SK-N-SH (cell line): ENCODE measurements at regions not wholly inside any gene's neighbourhood (a gene's known extent, or its start where the extent isn't known, plus 50 kb on each side); places are given as distances from the start of the nearest gene placed in this dataset.

Source experiments
- CTCF ChIA-PET: fragments of 300-600, 350-600 bp; formaldehyde crosslinking; extraction: SDS; loops from one replicate; lab custom pipeline; 2021; lab: Yijun Ruan, JAX
- POLR2A ChIA-PET: fragments of 350-600 bp; sonication (Branson Sonifier 250); formaldehyde crosslinking; extraction: SDS; loops from one replicate; lab custom pipeline; 2020; ENCODE audit warnings: antibody characterized with exemption, inconsistent platforms; lab: Yijun Ruan, JAX
- DNase-seq: peaks from one replicate; pipeline ENCODE4 v3.0.0; 2012
- H2AFZ ChIP-seq: fragments of 200-600 bp; sonication (generic); 2 replicates; pipeline ENCODE4 v1.8.1; 2016; ENCODE audit warnings: antibody characterized with exemption, mild to moderate bottlenecking, low read depth
- H3F3A ChIP-seq: fragments of 200-600 bp; sonication (generic); replicated peaks from 2 replicates; pipeline ENCODE3; 2016; ENCODE audit warnings: antibody characterized with exemption, mild to moderate bottlenecking; ENCODE audit not compliant: insufficient read depth
- H3K27ac ChIP-seq, 2 experiments: fragments of 200-500 bp in 1 of 2; fragments of 200-600 bp in 1 of 2; sonication (Bioruptor generic) in 1 of 2; sonication (generic), shearing (Covaris generic) in 1 of 2; 2 replicates each; pipeline versions ENCODE4 v1.5.1 to v1.6.1; 2014 to 2016; ENCODE audit warnings: low read depth in 2 of 2, inconsistent platforms in 1 of 2, low read length in 1 of 2, mild to moderate bottlenecking in 1 of 2, mixed read lengths in 1 of 2
- H3K27me3 ChIP-seq: fragments of 200-600 bp; sonication (generic), shearing (Covaris generic); 2 replicates; pipeline ENCODE4 v1.6.1; 2016; ENCODE audit warnings: mixed run types; ENCODE audit not compliant: insufficient read depth
- H3K36me3 ChIP-seq, 2 experiments: fragments of 200-500 bp in 1 of 2; fragments of 200-600 bp in 1 of 2; sonication (Bioruptor generic) in 1 of 2; sonication (generic) in 1 of 2; replicated peaks in 1 of 2; 2 replicates each; pipeline versions ENCODE3 to v1.5.1; 2014 to 2016; ENCODE audit warnings: low read length in 1 of 2, mild to moderate bottlenecking in 1 of 2; ENCODE audit not compliant: insufficient read depth in 2 of 2, control insufficient read depth in 1 of 2
- H3K4me1 ChIP-seq, 2 experiments: fragments of 200-500 bp in 1 of 2; fragments of 200-600 bp in 1 of 2; sonication (Bioruptor generic) in 1 of 2; sonication (generic), shearing (Covaris generic) in 1 of 2; 2 replicates each; pipeline versions ENCODE4 v1.5.1 to v1.6.1; 2014 to 2016; ENCODE audit warnings: low read depth in 1 of 2, low read length in 1 of 2, mixed run types in 1 of 2; ENCODE audit not compliant: insufficient read depth in 2 of 2, control insufficient read depth in 1 of 2
- H3K4me2 ChIP-seq: fragments of 200-600 bp; sonication (generic), shearing (Covaris generic); 2 replicates; pipeline ENCODE4 v1.6.1; 2017; ENCODE audit warnings: mixed run types
- H3K4me3 ChIP-seq, 2 experiments: fragments of 200-500 bp in 1 of 2; fragments of 200-600 bp in 1 of 2; sonication (Bioruptor generic) in 1 of 2; sonication (generic), shearing (Covaris generic) in 1 of 2; 2 replicates each; pipeline versions ENCODE4 v1.5.1 to v1.8.1; 2014 to 2016; ENCODE audit warnings: low read depth in 2 of 2, inconsistent platforms in 1 of 2, low read length in 1 of 2, mild to moderate bottlenecking in 1 of 2, mixed read lengths in 1 of 2, moderate library complexity in 1 of 2
- H3K79me2 ChIP-seq: fragments of 200-600 bp; sonication (generic); 2 replicates; pipeline ENCODE4 v1.8.1; 2017; ENCODE audit warnings: mild to moderate bottlenecking; ENCODE audit not compliant: insufficient read depth
- H3K9ac ChIP-seq: fragments of 200-600 bp; sonication (generic); 2 replicates; pipeline ENCODE4 v1.6.1; 2017; ENCODE audit warnings: mixed run types
- H3K9me2 ChIP-seq: fragments of 200-600 bp; sonication (generic); 2 replicates; pipeline ENCODE4 v1.6.1; 2017; ENCODE audit warnings: mixed run types
- H3K9me3 ChIP-seq: fragments of 200-600 bp; sonication (generic); 2 replicates; pipeline ENCODE4 v1.6.1; 2017; ENCODE audit warnings: mixed run types, mild to moderate bottlenecking, moderate library complexity
- H4K20me1 ChIP-seq: fragments of 200-600 bp; sonication (generic); 2 replicates; pipeline ENCODE4 v1.6.1; 2017; ENCODE audit warnings: mild to moderate bottlenecking, mixed run types; ENCODE audit not compliant: insufficient read depth
- CHD2 ChIP-seq: fragments of 150-350 bp; IDR thresholded peaks from 2 replicates; pipeline ENCODE4 v1.6.1; 2018; ENCODE audit warnings: low read length; ENCODE audit not compliant: partially characterized antibody
- EP300 ChIP-seq, 2 experiments: IDR thresholded peaks; 2 replicates each; pipeline versions ENCODE4 v1.4.0 to v1.6.1; 2012; ENCODE audit warnings: borderline replicate concordance in 1 of 2, low read depth in 1 of 2, low read length in 1 of 2
- IRF3 ChIP-seq: fragments of 150-350 bp; IDR thresholded peaks from 2 replicates; pipeline ENCODE4 v1.6.1; 2016; ENCODE audit warnings: mild to moderate bottlenecking, low read depth, low read length
- JUND ChIP-seq: IDR thresholded peaks from 2 replicates; pipeline ENCODE4 v1.4.0; 2012
- MEF2A ChIP-seq: IDR thresholded peaks from 2 replicates; pipeline ENCODE4 v1.4.0; 2012; ENCODE audit warnings: low read depth, borderline replicate concordance
- NFIC ChIP-seq: IDR thresholded peaks from 2 replicates; pipeline ENCODE4 v1.4.0; 2012; ENCODE audit warnings: borderline replicate concordance
- POLR2AphosphoS5 ChIP-seq: IDR thresholded peaks from 2 replicates; pipeline ENCODE4 v1.6.1; 2012; ENCODE audit warnings: low read depth, low read length
- SIN3A ChIP-seq: IDR thresholded peaks from 2 replicates; pipeline ENCODE4 v1.6.1; 2012; ENCODE audit warnings: low read depth, mild to moderate bottlenecking, low read length, moderate library complexity, borderline replicate concordance
- TEAD4 ChIP-seq: IDR thresholded peaks from 2 replicates; pipeline ENCODE4 v1.4.0; 2012; ENCODE audit warnings: mild to moderate bottlenecking, borderline replicate concordance; ENCODE audit not compliant: insufficient read depth
- WGBS: methylation state at CpG from one replicate; pipeline ENCODE4 v1.1.6; 2017; ENCODE audit warnings: low lambda C conversion rate; 5-methylcytosine and 5-hydroxymethylcytosine counted together
- TF ChIP-seq, protein P1 (sequence below): fragments of 150-350 bp; IDR thresholded peaks from 2 replicates; pipeline ENCODE4 v1.6.1; 2017; ENCODE audit warnings: antibody characterized with exemption, low read length, low read depth, borderline replicate concordance
- TF ChIP-seq, protein P2 (sequence below): IDR thresholded peaks from 2 replicates; pipeline ENCODE4 v1.4.0; 2012; ENCODE audit warnings: low read depth, borderline replicate concordance
- TF ChIP-seq, protein P3 (sequence below): IDR thresholded peaks from 2 replicates; pipeline ENCODE4 v1.6.1; 2012; ENCODE audit warnings: mild to moderate bottlenecking, low read depth, low read length, moderate library complexity

GRCh38 chr12:131372171-131372475 is 338.8 kb upstream of the SFSWAP start:
- Histone ChIP-seq H3K4me2 (no peak overlapping the region), H3K9me2 (no peaks in the 10 kb centered on the region), H3K79me2 (no peaks in the 10 kb centered on the region), H3K4me3 (no peak overlapping the region), H3K27ac (no peak overlapping the region), H4K20me1 (no peaks in the 10 kb centered on the region), H3K4me1 (peaks cover 0 to 44% of the 10 kb centered on the region in 2 experiments; a peak in 1 of 4 replicates), H3K27me3 (no peaks in the 10 kb centered on the region), H2AFZ (no peak overlapping the region), H3F3A (no peaks in the 10 kb centered on the region), H3K9me3 (no peaks in the 10 kb centered on the region), H3K9ac (no peak overlapping the region), H3K36me3 (no peaks in the 10 kb centered on the region)
- TF ChIP-seq EP300 (IDR thresholded peaks at IDR 0.05; ENCODE audit: borderline replicate concordance in 1 of 2, low read depth in 1 of 2, low read length in 1 of 2): no peak
- ChIA-PET POLR2A (no interaction called here), CTCF (interaction anchor here (0.9 kb wide), 1 partner anchor 240 kb away, joined by 3 read pairs; no protein-coding TSS in a partner anchor)
- DNase-seq: no peak
- 47% methylated on average over 7 of the region's 8 CpGs for WGBS

DNA sequence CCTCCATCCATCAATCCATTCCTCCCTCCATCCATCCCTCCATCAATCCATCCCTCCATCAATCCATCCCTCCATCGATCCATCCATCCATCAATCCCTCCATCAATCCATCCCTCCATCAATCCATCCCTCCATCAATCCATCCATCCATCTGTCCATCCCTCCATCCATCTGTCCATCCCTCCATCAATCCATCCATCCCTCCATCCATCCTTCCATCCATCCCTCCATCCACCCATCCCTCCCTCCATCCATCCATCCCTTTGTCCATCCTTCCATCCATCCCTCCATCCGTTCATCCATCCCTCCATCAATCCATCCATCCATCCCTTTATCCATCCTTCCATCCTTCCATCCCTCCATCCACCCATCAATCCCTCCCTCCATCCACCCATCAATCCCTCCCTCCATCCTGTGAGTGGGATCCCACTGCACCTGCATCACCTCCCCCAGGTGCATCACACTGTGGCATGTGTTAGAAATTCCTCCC is 338.1 kb upstream of the SFSWAP start:
- H3K27me3 ChIP-seq: no peaks in the 10 kb centered on the region
- H3K4me1 ChIP-seq: peaks cover 0 to 38% of the 10 kb centered on the region in 2 experiments; a peak in 1 of 4 replicates
- ChIA-PET POLR2A (no interaction called here), CTCF (no interaction called here)
- H3K4me3 ChIP-seq: no peak overlapping the region
- no peak overlapping the region for H2AFZ ChIP-seq
- H3K9me3 ChIP-seq: no peaks in the 10 kb centered on the region
- H3K9ac ChIP-seq: no peak overlapping the region
- no peaks in the 10 kb centered on the region for H3K79me2 ChIP-seq
- no peak overlapping the region for H3K27ac ChIP-seq
- DNase-seq: no peak
- WGBS: 19% methylated on average over 2 of the region's 2 CpGs
- no peaks in the 10 kb centered on the region for H3K36me3 ChIP-seq
- TF ChIP-seq, protein P1, sequence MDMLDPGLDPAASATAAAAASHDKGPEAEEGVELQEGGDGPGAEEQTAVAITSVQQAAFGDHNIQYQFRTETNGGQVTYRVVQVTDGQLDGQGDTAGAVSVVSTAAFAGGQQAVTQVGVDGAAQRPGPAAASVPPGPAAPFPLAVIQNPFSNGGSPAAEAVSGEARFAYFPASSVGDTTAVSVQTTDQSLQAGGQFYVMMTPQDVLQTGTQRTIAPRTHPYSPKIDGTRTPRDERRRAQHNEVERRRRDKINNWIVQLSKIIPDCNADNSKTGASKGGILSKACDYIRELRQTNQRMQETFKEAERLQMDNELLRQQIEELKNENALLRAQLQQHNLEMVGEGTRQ: no peak
- TF ChIP-seq EP300 (IDR thresholded peaks at IDR 0.05; ENCODE audit: borderline replicate concordance in 1 of 2, low read depth in 1 of 2, low read length in 1 of 2): no peak
- TF ChIP-seq IRF3: no peak
- no peak for TF ChIP-seq CHD2
- TF ChIP-seq SIN3A: no peak
- TF ChIP-seq TEAD4: no peak
- no peak for TF ChIP-seq NFIC
- no peak for TF ChIP-seq JUND
- TF ChIP-seq MEF2A: no peak
- TF ChIP-seq, protein P2, sequence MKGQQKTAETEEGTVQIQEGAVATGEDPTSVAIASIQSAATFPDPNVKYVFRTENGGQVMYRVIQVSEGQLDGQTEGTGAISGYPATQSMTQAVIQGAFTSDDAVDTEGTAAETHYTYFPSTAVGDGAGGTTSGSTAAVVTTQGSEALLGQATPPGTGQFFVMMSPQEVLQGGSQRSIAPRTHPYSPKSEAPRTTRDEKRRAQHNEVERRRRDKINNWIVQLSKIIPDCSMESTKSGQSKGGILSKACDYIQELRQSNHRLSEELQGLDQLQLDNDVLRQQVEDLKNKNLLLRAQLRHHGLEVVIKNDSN: no peak
- no peak for TF ChIP-seq POLR2AphosphoS5
- TF ChIP-seq, protein P3, sequence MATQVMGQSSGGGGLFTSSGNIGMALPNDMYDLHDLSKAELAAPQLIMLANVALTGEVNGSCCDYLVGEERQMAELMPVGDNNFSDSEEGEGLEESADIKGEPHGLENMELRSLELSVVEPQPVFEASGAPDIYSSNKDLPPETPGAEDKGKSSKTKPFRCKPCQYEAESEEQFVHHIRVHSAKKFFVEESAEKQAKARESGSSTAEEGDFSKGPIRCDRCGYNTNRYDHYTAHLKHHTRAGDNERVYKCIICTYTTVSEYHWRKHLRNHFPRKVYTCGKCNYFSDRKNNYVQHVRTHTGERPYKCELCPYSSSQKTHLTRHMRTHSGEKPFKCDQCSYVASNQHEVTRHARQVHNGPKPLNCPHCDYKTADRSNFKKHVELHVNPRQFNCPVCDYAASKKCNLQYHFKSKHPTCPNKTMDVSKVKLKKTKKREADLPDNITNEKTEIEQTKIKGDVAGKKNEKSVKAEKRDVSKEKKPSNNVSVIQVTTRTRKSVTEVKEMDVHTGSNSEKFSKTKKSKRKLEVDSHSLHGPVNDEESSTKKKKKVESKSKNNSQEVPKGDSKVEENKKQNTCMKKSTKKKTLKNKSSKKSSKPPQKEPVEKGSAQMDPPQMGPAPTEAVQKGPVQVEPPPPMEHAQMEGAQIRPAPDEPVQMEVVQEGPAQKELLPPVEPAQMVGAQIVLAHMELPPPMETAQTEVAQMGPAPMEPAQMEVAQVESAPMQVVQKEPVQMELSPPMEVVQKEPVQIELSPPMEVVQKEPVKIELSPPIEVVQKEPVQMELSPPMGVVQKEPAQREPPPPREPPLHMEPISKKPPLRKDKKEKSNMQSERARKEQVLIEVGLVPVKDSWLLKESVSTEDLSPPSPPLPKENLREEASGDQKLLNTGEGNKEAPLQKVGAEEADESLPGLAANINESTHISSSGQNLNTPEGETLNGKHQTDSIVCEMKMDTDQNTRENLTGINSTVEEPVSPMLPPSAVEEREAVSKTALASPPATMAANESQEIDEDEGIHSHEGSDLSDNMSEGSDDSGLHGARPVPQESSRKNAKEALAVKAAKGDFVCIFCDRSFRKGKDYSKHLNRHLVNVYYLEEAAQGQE: no peak
- TF ChIP-seq, all 33 proteins: peak for 0
- no peaks in the 10 kb centered on the region for H3F3A ChIP-seq
- no peaks in the 10 kb centered on the region for H3K9me2 ChIP-seq
- H4K20me1 ChIP-seq: no peaks in the 10 kb centered on the region
- no peak overlapping the region for H3K4me2 ChIP-seq
